Peyer's patch (tissue), 4 donors: ENCODE measurements at regions not wholly inside any gene's neighbourhood (a gene's known extent, or its start where the extent isn't known, plus 50 kb on each side); places are given as distances from the start of the nearest gene placed in this dataset.

Experiments
- DNase-seq, 3 donors: peaks; one replicate each; pipeline ENCODE4 v3.0.0-alpha.2; 2017 to 2019
- H3K27ac ChIP-seq, 4 donors: fragments of 200-600 bp; sonication (generic); one replicate each; pipeline ENCODE4 v1.5.1; 2016 to 2019
- H3K27me3 ChIP-seq, 2 donors: fragments of 200-600 bp; sonication (generic); one replicate each; pipeline ENCODE4 v1.5.1; 2019
- H3K36me3 ChIP-seq, 3 donors: fragments of 200-600 bp; sonication (generic); one replicate each; pipeline ENCODE4 v1.5.1; 2016 to 2019
- H3K4me1 ChIP-seq, 4 donors: fragments of 200-600 bp; sonication (generic); one replicate each; pipeline ENCODE4 v1.5.1; 2016 to 2019
- H3K4me3 ChIP-seq, 4 donors: fragments of 200-600 bp; sonication (generic); 1 replicate in 3 of 4; 2 replicates in 1 of 4; pipeline ENCODE4 v1.5.1; 2016 to 2019; ENCODE audit warnings: mild to moderate bottlenecking in 1 of 4
- H3K9me3 ChIP-seq, 4 donors: fragments of 200-600 bp; sonication (generic); one replicate each; pipeline ENCODE4 v1.5.1; 2016 to 2019; ENCODE audit warnings: mild to moderate bottlenecking in 1 of 4
- CTCF ChIP-seq, 6 experiments: fragments of 450-650 bp in 4 of 6; fragments of 200-600 bp in 2 of 6; sonication (generic) in 1 of 6; IDR thresholded peaks; one replicate each; pipeline ENCODE4 v1.5.1; 2017 to 2019; ENCODE audit warnings: antibody characterized with exemption in 6 of 6, mild to moderate bottlenecking in 3 of 6, moderate library complexity in 1 of 6
- POLR2A ChIP-seq, 2 donors: fragments of 450-650 bp; IDR thresholded peaks; one replicate each; pipeline ENCODE4 v1.5.1; 2017; ENCODE audit warnings: antibody characterized with exemption in 2 of 2, mild to moderate bottlenecking in 2 of 2, moderate library complexity in 2 of 2

- H3K4me1 ChIP-seq, result peaks cover 0 to 8% (median 0%) of the 10 kb centered on the region in 4 donors
- H3K36me3 ChIP-seq, result no peaks in the 10 kb centered on the region
- no peak overlapping the region for H3K27ac ChIP-seq
- H3K4me3 ChIP-seq, result no peak overlapping the region
- no peaks in the 10 kb centered on the region for H3K27me3 ChIP-seq
- H3K9me3 ChIP-seq, result no peaks in the 10 kb centered on the region
- DNase-seq, result no peak
- no peak for TF ChIP-seq CTCF (IDR thresholded peaks at IDR 0.05)
- TF ChIP-seq POLR2A (IDR thresholded peaks at IDR 0.05), result no peak
Observed at GRCh38 chr10:78745441-78745840, 323.3 kb upstream of the ZMIZ1 start.

GRCh38 chr10:78746155-78746763 is 322.5 kb upstream of the ZMIZ1 start:
- Histone ChIP-seq H3K36me3 (no peaks in the 10 kb centered on the region), H3K27ac (no peak overlapping the region), H3K4me1 (peaks cover 0 to 8% (median 0%) of the 10 kb centered on the region in 4 donors), H3K27me3 (no peaks in the 10 kb centered on the region), H3K4me3 (no peak overlapping the region), H3K9me3 (no peaks in the 10 kb centered on the region)
- TF ChIP-seq CTCF (IDR thresholded peaks at IDR 0.05) (no peak), POLR2A (IDR thresholded peaks at IDR 0.05) (no peak)
- no peak for DNase-seq

- Histone ChIP-seq H3K4me3 (no peak overlapping the region), H3K27ac (no peak overlapping the region), H3K27me3 (no peaks in the 10 kb centered on the region), H3K9me3 (no peaks in the 10 kb centered on the region), H3K4me1 (peaks cover 0 to 8% (median 0%) of the 10 kb centered on the region in 4 donors), H3K36me3 (no peaks in the 10 kb centered on the region)
- DNase-seq, result no peak
- no peak for TF ChIP-seq CTCF (IDR thresholded peaks at IDR 0.05)
- TF ChIP-seq POLR2A (IDR thresholded peaks at IDR 0.05), result no peak
Observed at GRCh38 chr10:78747401-78748234, 321.1 kb upstream of the ZMIZ1 start.

GRCh38 chr10:78748235-78748533 is 320.6 kb upstream of the ZMIZ1 start:
- Histone ChIP-seq H3K27ac (no peak overlapping the region), H3K36me3 (no peaks in the 10 kb centered on the region), H3K27me3 (no peaks in the 10 kb centered on the region), H3K4me1 (peaks cover 0 to 8% (median 0%) of the 10 kb centered on the region in 4 donors), H3K4me3 (no peak overlapping the region), H3K9me3 (no peaks in the 10 kb centered on the region)
- no peak for DNase-seq
- TF ChIP-seq CTCF (IDR thresholded peaks at IDR 0.05) (no peak), POLR2A (IDR thresholded peaks at IDR 0.05) (no peak)

- H3K27me3 ChIP-seq, result no peaks in the 10 kb centered on the region
- no peak overlapping the region for H3K27ac ChIP-seq
- H3K4me3 ChIP-seq, result no peak overlapping the region
- H3K4me1 ChIP-seq, result peaks cover 0 to 8% (median 0%) of the 10 kb centered on the region in 4 donors
- H3K9me3 ChIP-seq, result no peaks in the 10 kb centered on the region
- DNase-seq, result no peak
- no peak for TF ChIP-seq CTCF (IDR thresholded peaks at IDR 0.05)
- TF ChIP-seq POLR2A (IDR thresholded peaks at IDR 0.05), result no peak
- no peaks in the 10 kb centered on the region for H3K36me3 ChIP-seq
Observed at GRCh38 chr10:78749200-78749599, 319.6 kb upstream of the ZMIZ1 start.
